ENCODE measurements at regions not wholly inside any gene's neighbourhood (a gene's known extent, or its start where the extent isn't known, plus 50 kb on each side); places are given as distances from the start of the nearest gene placed in this dataset.
A peak's percentile ranks its signal among the peaks of the same experiment; 100 is the strongest.

DNA sequence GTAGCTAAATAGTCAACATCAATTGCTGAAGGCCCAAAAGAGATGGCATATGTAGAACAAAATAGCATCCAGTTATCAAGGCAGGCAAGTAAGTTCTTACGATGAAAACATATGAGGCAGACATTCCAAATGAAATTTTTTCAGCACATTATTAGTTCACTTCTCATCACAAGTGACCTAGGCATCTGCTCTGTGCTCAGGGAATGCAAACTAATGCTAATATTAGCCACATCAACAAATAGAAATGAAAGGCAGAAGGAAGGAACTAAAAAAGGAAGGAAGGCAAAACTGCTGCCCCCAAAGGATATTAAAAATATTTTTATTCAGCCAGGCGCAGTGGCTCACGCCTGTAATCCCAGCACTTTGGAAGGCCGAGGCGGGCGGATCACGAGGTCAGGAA, 51.2 kb upstream of the ROCK1 start:
- intact Hi-C loops (cut with DNase I; ENCODE audit: low total_unique reads): no loop called here
- no peak overlapping the region for H3K4me3 ChIP-seq (ENCODE audit: low read depth, poor library complexity, severe bottlenecking)
- WGBS, 2 donors: 76 to 81% methylated on average over 7 of the region's 7 CpGs
- no peak for DNase-seq (ENCODE audit: low spot score in 2 of 2)
- TF ChIP-seq POLR2A (IDR thresholded peaks at IDR 0.05): no peak
- TF ChIP-seq, protein P1, sequence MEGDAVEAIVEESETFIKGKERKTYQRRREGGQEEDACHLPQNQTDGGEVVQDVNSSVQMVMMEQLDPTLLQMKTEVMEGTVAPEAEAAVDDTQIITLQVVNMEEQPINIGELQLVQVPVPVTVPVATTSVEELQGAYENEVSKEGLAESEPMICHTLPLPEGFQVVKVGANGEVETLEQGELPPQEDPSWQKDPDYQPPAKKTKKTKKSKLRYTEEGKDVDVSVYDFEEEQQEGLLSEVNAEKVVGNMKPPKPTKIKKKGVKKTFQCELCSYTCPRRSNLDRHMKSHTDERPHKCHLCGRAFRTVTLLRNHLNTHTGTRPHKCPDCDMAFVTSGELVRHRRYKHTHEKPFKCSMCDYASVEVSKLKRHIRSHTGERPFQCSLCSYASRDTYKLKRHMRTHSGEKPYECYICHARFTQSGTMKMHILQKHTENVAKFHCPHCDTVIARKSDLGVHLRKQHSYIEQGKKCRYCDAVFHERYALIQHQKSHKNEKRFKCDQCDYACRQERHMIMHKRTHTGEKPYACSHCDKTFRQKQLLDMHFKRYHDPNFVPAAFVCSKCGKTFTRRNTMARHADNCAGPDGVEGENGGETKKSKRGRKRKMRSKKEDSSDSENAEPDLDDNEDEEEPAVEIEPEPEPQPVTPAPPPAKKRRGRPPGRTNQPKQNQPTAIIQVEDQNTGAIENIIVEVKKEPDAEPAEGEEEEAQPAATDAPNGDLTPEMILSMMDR (IDR thresholded peaks at IDR 0.05): no peak

DNA sequence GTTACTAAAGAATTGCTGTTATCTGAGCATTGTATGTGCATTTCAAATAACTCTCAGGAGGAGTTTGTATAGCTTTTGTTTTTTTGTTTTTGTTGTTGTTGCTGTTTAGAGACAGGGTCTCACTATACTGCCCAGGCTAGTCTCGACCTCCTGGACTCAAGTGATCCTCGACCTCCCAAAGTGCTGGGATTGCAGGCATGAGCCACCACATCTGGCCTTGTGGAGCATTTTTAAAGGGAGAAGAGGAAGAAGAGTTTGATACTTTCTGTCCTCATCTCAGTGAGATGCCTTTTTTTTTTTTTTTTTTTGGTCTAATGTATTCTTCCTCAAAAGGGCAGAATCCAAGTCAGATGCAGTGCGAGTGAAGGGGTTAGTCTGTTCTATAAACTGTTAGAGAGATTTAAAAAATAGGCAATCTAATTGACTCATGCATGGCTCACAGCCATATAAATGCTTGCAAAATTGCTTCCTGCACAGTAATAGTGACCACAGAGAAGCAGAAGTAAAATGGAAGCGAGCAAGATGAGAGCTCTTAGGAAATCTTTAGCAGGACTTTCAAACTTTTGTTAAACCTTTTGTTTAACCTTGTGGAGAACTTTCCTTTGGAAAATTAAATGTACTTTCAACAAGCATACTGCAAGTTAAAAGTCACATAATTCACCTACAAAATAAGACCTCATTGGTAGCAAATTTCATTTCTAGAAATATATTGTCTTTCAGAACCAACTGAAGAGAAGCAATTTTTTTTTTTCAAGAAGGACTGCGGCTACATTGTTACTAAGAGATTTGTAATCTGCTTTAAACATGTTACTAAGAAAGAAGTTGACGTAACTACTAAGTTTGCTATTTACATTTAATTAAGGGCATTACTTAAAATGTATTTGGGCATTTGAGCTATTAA, 52.3 kb upstream of the ROCK1 start:
- TF ChIP-seq POLR2A (IDR thresholded peaks at IDR 0.05): no peak
- TF ChIP-seq, protein P1 (IDR thresholded peaks at IDR 0.05): no peak
- peak in 1 of 2 donors; percentile 32 for DNase-seq (ENCODE audit: low spot score in 2 of 2)
- WGBS, 2 donors: 52 to 54% methylated on average over 6 of the region's 6 CpGs
- no peak overlapping the region for H3K4me3 ChIP-seq (ENCODE audit: low read depth, poor library complexity, severe bottlenecking)
- intact Hi-C loops (cut with DNase I; ENCODE audit: low total_unique reads): no loop called here

DNA sequence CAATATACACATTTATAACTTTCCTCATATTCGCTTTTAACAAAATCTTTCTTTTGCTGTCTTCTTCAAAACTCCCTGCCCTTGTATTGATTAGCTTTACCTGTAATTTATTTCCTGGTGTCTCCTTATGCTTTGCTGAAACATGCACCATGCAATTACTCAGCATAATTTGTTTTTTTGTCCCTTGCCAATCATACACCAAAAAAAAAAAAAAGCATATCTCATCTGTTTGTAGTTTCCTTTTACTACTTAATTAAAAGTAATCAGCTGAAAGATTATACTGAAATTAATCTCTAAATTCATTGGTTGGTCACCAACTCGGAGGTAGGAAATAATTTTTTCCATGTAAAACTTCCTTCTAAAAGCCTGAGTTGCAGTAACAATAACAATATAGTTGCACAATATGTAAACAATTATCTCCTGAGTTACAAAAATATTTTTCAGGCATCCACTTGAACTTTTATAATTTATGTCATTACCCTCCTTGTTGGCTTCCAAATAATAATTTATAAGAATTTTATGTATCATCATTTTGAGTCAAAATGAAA, 53.0 kb upstream of the ROCK1 start:
- no peak for TF ChIP-seq POLR2A (IDR thresholded peaks at IDR 0.05)
- TF ChIP-seq, protein P1 (IDR thresholded peaks at IDR 0.05): no peak
- DNase-seq (ENCODE audit: low spot score in 2 of 2): no peak
- intact Hi-C loops (cut with DNase I; ENCODE audit: low total_unique reads): no loop called here
- 49 to 55% methylated on average over 2 of the region's 2 CpGs for WGBS, 2 donors
- H3K4me3 ChIP-seq (ENCODE audit: low read depth, poor library complexity, severe bottlenecking): no peak overlapping the region

DNA sequence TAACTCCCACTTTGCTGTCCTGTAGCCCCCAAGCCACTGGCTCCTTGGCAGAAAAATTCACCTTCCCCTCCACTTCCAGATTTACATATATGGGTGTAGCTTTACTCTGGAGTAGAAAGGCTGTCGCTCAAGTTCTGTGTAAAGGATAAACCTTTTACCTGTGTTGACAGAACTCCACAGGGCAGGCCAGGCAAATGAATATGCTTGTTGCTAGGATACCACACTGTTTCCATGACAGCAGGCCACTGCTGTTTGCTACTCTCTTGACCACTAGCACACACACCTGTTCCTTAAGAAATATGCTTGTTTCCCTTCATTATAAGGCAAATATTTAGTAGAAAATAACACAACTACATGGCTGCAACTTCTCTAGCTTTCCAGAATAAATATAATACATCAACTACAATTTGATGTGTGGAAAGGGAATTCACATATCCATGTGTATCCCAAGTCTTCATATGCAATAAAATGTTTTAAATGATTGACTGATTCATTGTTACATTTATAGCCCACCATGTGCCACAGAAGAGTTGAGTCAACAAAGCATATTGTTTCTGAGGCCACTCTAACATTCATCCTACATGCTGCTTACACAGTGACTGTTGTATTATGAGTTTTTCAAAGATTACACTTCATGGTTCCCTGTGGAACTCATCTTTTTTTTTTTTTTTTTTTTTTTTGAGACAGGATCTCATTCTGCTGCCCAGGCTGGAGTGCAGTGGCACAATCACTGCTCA, 56.2 kb upstream of the ROCK1 start:
- no peak for DNase-seq (ENCODE audit: low spot score in 2 of 2)
- TF ChIP-seq, protein P1 (IDR thresholded peaks at IDR 0.05): no peak
- no peak for TF ChIP-seq POLR2A (IDR thresholded peaks at IDR 0.05)
- 23 to 29% methylated on average over 1 of the region's 1 CpG for WGBS, 2 donors
- intact Hi-C loops (cut with DNase I; ENCODE audit: low total_unique reads): no loop called here
- H3K4me3 ChIP-seq (ENCODE audit: low read depth, poor library complexity, severe bottlenecking): no peak overlapping the region

DNA sequence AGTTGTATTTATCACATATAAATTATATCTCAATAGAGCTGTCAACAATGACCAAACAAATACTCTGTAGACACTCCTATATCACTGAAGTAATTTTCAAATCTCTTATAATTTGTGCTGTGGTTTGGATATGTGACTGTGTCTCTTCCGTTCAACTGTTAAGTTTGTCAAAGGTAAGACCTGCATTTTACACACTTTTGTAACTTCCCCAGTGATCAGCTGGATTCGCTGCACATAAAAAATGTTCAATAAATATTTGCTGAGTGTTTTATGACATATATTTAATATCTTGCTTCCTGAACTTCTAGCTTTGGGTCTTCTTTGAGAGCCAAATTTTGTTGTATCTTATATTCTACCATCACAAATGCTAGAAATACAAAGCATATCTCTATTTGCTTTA, 57.3 kb upstream of the ROCK1 start:
- H3K4me3 ChIP-seq (ENCODE audit: low read depth, poor library complexity, severe bottlenecking): no peak overlapping the region
- WGBS, 2 donors: 85 to 92% methylated on average over 2 of the region's 2 CpGs
- no peak for DNase-seq (ENCODE audit: low spot score in 2 of 2)
- TF ChIP-seq, protein P1 (IDR thresholded peaks at IDR 0.05): no peak
- no peak for TF ChIP-seq POLR2A (IDR thresholded peaks at IDR 0.05)
- intact Hi-C loops (cut with DNase I; ENCODE audit: low total_unique reads): no loop called here

Measured in lower leg skin (tissue), 4 donors.